MM.1S (cell line): ENCODE measurements at regions not wholly inside any gene's neighbourhood (a gene's known extent, or its start where the extent isn't known, plus 50 kb on each side); places are given as distances from the start of the nearest gene placed in this dataset.

Experiments used
- DNase-seq: peaks from one replicate; pipeline ENCODE4 v3.0.0-alpha.2; 2015
- H2AFZ ChIP-seq: fragments of 300-600 bp; sonication (generic); 2 replicates; pipeline ENCODE4 v1.6.0; 2016; ENCODE audit warnings: antibody characterized with exemption, low read length
- H3F3A ChIP-seq: fragments of 300-600 bp; sonication (generic); 2 replicates; pipeline ENCODE4 v1.6.1; 2016; ENCODE audit warnings: mild to moderate bottlenecking, antibody characterized with exemption, low read length, moderate library complexity, mixed read lengths; ENCODE audit not compliant: insufficient read depth
- H3K27ac ChIP-seq: fragments of 300-600 bp; sonication (generic); 2 replicates; pipeline ENCODE4 v1.5.1; 2016; ENCODE audit warnings: mild to moderate bottlenecking, low read length
- H3K27me3 ChIP-seq: fragments of 300-600 bp; sonication (generic); replicated peaks from 2 replicates; pipeline ENCODE4 v1.6.0; 2016; ENCODE audit warnings: low read length; ENCODE audit not compliant: insufficient read depth
- H3K36me3 ChIP-seq: fragments of 300-600 bp; sonication (generic); replicated peaks from 2 replicates; pipeline ENCODE4 v1.6.1; 2016; ENCODE audit warnings: mild to moderate bottlenecking, low read length, mixed read lengths; ENCODE audit not compliant: insufficient read depth
- H3K4me1 ChIP-seq: fragments of 300-600 bp; sonication (generic); 2 replicates; pipeline ENCODE4 v1.6.1; 2016; ENCODE audit warnings: low read length, mixed read lengths
- H3K4me2 ChIP-seq: fragments of 300-600 bp; sonication (generic); 2 replicates; pipeline ENCODE4 v1.6.0; 2016; ENCODE audit warnings: low read depth, low read length
- H3K4me3 ChIP-seq: fragments of 300-600 bp; sonication (generic); 2 replicates; pipeline ENCODE4 v1.5.1; 2016; ENCODE audit warnings: low read length, mixed read lengths
- H3K79me2 ChIP-seq: fragments of 300-600 bp; sonication (generic); 2 replicates; pipeline ENCODE4 v1.6.1; 2016; ENCODE audit warnings: mixed run types, low read length, mixed read lengths
- H3K9ac ChIP-seq: fragments of 300-600 bp; sonication (generic); 2 replicates; pipeline ENCODE4 v1.6.1; 2016; ENCODE audit warnings: low read length, mixed read lengths
- H3K9me2 ChIP-seq: fragments of 300-600 bp; sonication (generic); replicated peaks from 2 replicates; pipeline ENCODE4 v1.6.1; 2016; ENCODE audit warnings: mild to moderate bottlenecking, low read length, mixed read lengths; ENCODE audit not compliant: insufficient read depth
- H3K9me3 ChIP-seq: fragments of 300-600 bp; sonication (generic); replicated peaks from 2 replicates; pipeline ENCODE4 v1.6.1; 2016; ENCODE audit warnings: mild to moderate bottlenecking, low read length, mixed read lengths; ENCODE audit not compliant: insufficient read depth
- H4K20me1 ChIP-seq: fragments of 300-600 bp; sonication (generic); 2 replicates; pipeline ENCODE4 v1.6.1; 2016; ENCODE audit warnings: mild to moderate bottlenecking, low read length, moderate library complexity, mixed read lengths; ENCODE audit not compliant: insufficient read depth
- EZH2 ChIP-seq: fragments of 300-600 bp; sonication (generic); optimal IDR thresholded peaks from 2 replicates; pipeline ENCODE3; 2017; ENCODE audit warnings: low read depth, mild to moderate bottlenecking, antibody characterized with exemption, low read length, mixed read lengths
- EZH2phosphoT487 ChIP-seq: fragments of 300-600 bp; sonication (generic); IDR thresholded peaks from 2 replicates; pipeline ENCODE4 v1.6.1; 2018; ENCODE audit warnings: antibody characterized with exemption, low read length
- TF ChIP-seq, protein P1 (sequence below): fragments of 300-600 bp; sonication (generic); IDR thresholded peaks from 2 replicates; pipeline ENCODE4 v1.5.1; 2016; ENCODE audit warnings: antibody characterized with exemption, low read length, mixed read lengths

DNA sequence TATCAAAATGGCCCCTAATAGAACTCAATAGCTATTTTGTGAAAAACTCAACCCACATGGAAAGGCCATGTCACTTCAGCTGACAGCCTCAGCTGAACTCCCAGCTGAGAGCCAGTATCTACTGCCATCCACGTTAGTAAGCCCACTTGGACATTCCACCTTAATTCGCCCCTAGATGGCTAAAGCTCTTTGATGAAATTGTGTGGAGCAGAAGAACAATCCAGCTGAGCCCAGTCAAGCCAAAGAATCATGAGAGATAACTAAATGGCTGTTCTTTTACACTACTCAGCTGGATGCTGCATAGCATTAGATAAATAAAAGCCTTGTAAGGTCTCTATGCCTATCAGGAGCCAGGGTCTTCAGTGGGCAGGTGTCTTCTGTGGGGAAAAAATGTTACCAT is 396.8 kb downstream of the AASDHPPT start:
- no peaks in the 10 kb centered on the region for H3K79me2 ChIP-seq
- no peaks in the 10 kb centered on the region for H3K4me1 ChIP-seq
- no peak overlapping the region for H2AFZ ChIP-seq
- no peaks in the 10 kb centered on the region for H3K9me3 ChIP-seq
- no peaks in the 10 kb centered on the region for H3K36me3 ChIP-seq
- no peaks in the 10 kb centered on the region for H3K27me3 ChIP-seq
- DNase-seq, result no peak
- H3K4me2 ChIP-seq, result no peak overlapping the region
- H3F3A ChIP-seq, result no peaks in the 10 kb centered on the region
- TF ChIP-seq, protein P1, sequence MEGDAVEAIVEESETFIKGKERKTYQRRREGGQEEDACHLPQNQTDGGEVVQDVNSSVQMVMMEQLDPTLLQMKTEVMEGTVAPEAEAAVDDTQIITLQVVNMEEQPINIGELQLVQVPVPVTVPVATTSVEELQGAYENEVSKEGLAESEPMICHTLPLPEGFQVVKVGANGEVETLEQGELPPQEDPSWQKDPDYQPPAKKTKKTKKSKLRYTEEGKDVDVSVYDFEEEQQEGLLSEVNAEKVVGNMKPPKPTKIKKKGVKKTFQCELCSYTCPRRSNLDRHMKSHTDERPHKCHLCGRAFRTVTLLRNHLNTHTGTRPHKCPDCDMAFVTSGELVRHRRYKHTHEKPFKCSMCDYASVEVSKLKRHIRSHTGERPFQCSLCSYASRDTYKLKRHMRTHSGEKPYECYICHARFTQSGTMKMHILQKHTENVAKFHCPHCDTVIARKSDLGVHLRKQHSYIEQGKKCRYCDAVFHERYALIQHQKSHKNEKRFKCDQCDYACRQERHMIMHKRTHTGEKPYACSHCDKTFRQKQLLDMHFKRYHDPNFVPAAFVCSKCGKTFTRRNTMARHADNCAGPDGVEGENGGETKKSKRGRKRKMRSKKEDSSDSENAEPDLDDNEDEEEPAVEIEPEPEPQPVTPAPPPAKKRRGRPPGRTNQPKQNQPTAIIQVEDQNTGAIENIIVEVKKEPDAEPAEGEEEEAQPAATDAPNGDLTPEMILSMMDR, result no peak
- TF ChIP-seq EZH2phosphoT487 (no peak), EZH2 (no peak)
- no peak overlapping the region for H3K4me3 ChIP-seq
- H3K27ac ChIP-seq, result no peak overlapping the region
- no peaks in the 10 kb centered on the region for H4K20me1 ChIP-seq
- no peaks in the 10 kb centered on the region for H3K9me2 ChIP-seq
- no peak overlapping the region for H3K9ac ChIP-seq

DNA sequence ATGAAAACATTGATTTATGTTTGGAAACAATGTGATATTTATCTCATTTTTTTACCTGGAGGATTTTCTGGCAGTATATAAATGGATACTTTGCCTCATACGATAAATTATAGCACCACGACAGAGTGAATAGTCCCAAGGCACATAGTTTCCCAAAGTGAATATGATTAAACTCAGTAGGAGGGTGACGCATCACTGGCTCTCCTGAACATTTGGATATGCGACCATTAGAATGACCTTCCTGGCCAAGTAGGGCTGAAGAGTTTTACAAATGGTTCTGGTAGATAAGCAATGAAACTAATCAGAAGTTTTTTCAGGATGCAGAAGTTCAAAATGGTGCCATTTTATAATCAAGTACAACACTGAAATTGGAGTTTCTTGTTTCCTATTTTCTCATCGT is 397.7 kb downstream of the AASDHPPT start:
- H3K9ac ChIP-seq, result no peak overlapping the region

DNA sequence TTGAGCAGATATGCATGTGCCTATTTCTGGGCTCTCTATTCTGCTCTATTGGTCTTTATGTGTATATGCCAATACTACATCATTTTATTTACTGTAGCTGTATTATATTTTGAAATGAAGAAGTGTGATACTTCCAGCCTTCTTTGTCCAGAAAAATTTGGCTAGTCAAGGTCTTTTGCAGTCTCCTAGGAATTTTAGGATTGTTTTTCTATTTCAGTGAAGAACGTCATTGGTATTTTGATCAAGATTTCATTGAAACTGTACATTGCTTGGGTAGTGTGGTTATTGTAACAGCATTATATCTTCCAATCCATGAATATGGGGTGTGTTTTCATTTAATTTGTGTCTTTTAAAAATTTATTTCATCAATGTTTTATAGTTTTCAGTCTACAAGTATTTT is 400.3 kb downstream of the AASDHPPT start:
- Histone ChIP-seq H3F3A (no peaks in the 10 kb centered on the region), H3K9ac (no peak overlapping the region), H3K36me3 (no peaks in the 10 kb centered on the region), H4K20me1 (no peaks in the 10 kb centered on the region), H3K27ac (no peak overlapping the region), H2AFZ (no peak overlapping the region), H3K27me3 (no peaks in the 10 kb centered on the region), H3K79me2 (no peaks in the 10 kb centered on the region), H3K9me2 (no peaks in the 10 kb centered on the region), H3K9me3 (no peaks in the 10 kb centered on the region), H3K4me2 (no peak overlapping the region), H3K4me1 (no peaks in the 10 kb centered on the region), H3K4me3 (no peak overlapping the region)
- TF ChIP-seq EZH2 (no peak), EZH2phosphoT487 (no peak)
- TF ChIP-seq, protein P1, result no peak
- no peak for DNase-seq

More for the DNA sequence above, 397.7 kb downstream of the AASDHPPT start:
- H2AFZ ChIP-seq, result no peak overlapping the region
- no peaks in the 10 kb centered on the region for H3K27me3 ChIP-seq
- DNase-seq, result no peak
- H3K27ac ChIP-seq, result no peak overlapping the region
- H3K4me1 ChIP-seq, result no peaks in the 10 kb centered on the region
- H3K79me2 ChIP-seq, result no peaks in the 10 kb centered on the region
- TF ChIP-seq, protein P1, result no peak
- H3K4me2 ChIP-seq, result no peak overlapping the region
- H3F3A ChIP-seq, result no peaks in the 10 kb centered on the region
- H4K20me1 ChIP-seq, result no peaks in the 10 kb centered on the region
- no peak overlapping the region for H3K4me3 ChIP-seq
- H3K9me3 ChIP-seq, result no peaks in the 10 kb centered on the region
- H3K36me3 ChIP-seq, result no peaks in the 10 kb centered on the region
- H3K9me2 ChIP-seq, result no peaks in the 10 kb centered on the region
